ENCODE measurements at regions not wholly inside any gene's neighbourhood (a gene's known extent, or its start where the extent isn't known, plus 50 kb on each side); places are given as distances from the start of the nearest gene placed in this dataset.

DNA sequence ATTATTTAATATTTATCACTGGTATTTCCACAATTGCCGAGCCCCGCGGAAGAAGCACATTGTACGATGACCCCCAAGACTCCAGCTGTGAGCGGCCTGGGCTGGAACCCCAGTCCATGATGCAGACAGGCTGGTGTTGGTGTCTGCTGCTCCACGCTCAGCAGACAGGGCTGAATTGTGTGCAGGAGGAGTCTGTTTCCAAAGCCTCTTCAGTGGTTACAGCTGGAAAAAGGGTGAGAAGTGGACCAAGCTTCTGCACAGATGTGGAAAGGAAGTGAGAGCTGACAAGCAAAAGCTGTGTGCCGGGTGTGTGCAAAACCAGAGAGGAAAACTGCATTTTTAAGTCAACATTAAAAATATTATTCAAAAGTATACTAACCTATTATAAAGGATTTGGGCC lies 500.4 kb downstream of the GALR1 start:
- DNase-seq (ENCODE audit: low read depth in 2 of 2) = no peak

DNA sequence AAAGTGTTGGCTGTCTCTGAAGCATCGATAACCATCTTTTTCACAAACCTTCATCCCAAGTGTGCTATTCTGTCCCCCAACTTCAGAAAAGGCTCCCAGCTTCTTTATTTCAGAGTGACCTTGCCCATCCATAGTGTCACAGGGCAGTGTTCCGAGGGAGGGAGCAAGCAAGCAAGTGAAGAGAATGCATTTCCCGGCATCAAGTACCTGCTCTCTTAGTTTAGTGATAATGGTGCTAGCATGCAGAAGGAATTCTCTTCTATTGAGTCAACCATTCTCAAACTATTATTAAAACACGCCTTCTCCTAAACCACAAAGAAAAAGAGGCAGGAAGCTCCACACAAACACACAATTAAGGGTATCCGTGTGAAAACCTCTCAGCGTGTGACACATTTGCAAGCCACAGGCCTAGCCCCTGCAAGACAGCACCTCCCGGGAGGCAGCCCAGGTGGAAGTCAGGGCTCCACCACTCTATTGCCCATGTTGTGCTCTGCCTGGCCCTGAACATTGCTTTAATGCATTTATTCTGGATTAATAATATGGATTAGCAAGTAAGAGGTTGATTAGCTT lies 504.9 kb downstream of the GALR1 start:
- DNase-seq (ENCODE audit: low read depth in 2 of 2) = no peak

DNA sequence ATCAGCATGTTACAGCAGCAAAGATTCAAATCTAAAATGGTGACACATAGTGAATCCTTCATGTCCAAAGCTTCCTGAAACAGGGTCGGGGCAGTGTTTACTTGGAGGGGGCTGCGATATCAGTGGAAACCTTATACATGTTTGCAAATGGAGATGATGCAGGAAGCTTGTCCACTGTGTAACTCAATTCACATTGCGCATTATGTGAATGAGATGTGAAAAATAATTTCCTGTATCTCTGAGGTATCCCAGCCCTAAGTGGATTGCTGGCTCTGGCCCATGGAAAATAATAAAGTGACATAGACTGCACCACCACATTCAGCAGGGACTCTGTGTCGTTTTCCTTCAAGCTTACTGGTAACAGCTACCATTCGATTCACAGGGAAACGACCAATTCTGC lies 505.5 kb downstream of the GALR1 start:
- DNase-seq (ENCODE audit: low read depth in 2 of 2) = no peak

DNA sequence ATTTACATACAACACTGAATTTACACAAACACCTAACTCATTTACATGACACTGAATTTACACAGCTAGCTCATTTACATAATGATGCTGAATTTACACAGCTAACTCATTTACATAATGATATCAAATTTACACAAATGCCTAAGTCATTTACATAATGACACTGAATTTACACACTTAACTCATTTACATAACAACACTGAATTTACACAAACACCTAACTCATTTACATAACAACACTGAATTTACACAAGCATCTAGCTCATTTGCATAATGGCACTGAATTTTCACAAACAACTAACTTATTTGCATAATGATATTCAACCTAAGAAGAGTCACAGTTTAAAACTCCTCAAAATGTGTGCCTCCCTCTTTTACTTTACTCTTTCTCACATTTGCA lies 511.7 kb downstream of the GALR1 start:
- DNase-seq (ENCODE audit: low read depth in 2 of 2) = no peak

DNA sequence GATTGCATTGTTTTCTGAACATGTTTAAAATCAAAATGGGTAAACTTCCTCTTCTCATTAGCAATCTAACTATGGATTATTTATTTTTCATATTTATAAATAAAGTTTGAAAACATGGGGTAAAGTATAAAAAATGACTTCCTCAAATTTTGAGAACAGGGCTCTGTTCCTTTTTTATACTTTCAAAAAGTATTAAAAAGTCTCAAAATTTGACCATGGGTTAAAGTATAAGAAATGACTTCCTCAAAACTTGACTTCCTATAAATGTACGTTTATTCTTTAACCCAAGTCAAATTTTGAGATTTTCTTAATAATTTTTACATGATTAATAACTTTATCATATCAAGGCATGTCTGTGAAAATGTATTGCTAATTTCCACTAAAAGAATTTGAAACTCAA lies 512.4 kb downstream of the GALR1 start:
- no peak for DNase-seq (ENCODE audit: low read depth in 2 of 2)

DNA sequence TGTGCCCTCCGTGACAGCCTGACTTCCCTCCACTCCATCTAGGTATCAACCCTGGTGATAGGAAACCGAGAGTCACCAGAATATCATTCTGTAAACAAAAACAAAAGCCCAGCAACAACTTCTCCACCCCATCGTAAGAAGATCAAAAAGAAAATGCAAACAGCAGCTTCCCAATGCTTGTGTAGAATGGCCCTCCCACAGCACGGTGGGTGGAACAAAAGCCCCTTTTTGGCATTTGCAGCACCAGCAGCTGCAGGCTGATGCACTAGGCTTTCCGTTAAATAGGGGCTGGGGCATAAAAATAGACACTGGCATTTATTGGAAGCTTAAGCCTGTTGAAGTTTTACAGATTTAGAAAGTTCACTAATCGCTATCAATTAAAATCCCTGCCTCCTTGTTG lies 513.0 kb downstream of the GALR1 start:
- no peak for DNase-seq (ENCODE audit: low read depth in 2 of 2)

DNA sequence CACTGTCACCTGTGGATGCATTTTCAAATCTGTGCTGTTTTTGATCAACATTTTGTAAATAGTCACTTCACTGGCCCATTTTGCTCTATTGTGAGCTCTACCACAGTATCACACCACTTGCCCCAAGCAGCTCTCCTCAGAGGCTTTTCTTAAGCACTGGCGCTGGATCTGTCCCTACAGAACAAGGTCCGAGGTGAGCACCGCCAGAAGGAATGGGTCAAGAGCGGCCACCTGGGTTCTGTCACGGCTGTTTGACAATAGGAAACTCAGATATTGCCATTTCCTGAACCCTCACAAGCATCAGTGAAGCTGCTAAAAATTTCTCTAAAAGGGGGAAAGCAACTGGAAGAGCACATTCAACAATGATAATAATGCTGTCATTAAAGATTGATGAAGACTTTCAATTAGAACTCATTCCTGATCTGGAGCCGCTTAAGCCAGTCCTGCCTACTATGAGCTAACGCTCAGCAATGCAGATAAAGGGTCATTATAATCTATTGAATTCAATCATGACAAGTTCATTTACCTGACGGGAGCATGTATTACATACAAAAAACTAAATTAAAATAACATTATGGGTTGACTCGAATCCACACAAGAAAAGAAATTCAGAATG lies 514.0 kb downstream of the GALR1 start:
- DNase-seq (ENCODE audit: low read depth in 2 of 2) = no peak

DNA sequence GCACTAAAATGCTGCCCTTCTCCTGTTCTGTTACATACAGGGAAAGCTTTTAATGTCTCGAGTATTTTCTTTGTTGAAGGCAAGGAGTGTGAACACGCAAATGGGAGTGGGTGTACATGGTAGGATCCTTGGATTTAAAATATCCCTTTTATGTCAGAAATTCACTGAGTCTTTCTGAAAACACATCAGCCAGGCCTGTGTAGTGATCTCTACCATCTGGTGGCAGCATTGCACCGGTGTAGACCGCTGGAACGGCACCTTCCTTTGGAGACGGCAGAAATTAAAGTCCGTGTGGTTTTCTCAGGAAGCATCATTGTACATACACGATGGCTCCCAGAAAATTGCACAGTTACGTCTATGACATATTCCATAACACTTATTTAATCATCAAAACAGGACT lies 515.8 kb downstream of the GALR1 start:
- no peak for DNase-seq (ENCODE audit: low read depth in 2 of 2)

DNA sequence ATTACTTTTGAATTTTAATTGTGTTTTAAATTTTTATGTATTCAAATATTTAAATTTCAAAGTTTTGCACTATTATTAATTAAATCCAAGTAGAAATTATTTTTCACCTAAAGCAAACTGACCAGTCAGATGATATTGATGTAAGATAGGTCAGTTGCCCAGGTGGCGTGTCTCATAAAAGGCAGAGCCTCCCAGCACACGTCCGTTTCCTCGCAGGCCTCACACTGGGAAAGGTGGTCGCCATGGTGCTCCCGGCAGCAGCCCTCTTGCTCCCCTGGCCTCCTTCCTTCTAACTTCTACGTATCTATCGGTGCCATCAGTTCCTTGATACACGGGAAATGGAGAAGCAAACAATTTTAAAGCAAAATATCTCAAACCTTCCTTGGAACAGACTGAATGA lies 516.8 kb downstream of the GALR1 start:
- no peak for DNase-seq (ENCODE audit: low read depth in 2 of 2)

DNA sequence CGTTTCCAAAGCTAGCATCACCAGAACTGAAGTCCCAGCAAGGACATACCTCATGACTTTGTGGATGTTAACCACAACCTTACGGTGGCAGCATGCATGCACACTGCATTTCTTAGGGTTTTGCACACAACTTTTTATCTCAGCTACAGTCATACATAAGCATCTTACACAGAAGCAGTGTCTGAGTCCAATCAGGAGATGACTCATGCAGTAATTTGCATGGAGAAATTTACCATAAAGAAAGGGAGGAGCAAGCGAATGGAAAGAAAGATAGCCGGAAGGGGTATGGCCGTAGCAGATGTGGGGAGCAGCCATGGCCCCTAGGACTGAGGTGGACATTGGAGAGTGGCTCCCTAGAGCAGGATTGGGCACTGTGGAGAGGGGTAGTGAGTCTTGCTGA lies 522.5 kb downstream of the GALR1 start:
- no peak for DNase-seq (ENCODE audit: low read depth in 2 of 2)

DNA sequence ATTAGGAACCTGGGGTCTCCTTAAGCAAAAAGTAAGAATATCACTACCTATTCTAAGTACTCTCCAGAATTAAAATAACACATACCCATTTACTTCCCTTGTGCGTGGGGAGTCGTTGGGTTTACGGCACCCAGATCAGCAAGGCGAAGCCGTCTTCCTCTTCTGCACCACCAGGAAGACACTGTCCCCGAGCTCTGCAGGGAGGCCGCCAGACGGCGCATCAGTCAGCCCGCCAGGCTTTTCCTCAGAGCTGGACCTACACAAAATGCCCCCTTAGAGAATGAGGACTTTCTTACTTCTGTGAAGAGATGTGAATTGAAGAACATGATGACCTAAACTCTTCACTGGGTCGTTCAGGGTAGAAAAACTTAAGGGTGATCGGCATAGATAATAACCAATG lies 526.5 kb downstream of the GALR1 start:
- DNase-seq (ENCODE audit: low read depth in 2 of 2) = no peak

DNA sequence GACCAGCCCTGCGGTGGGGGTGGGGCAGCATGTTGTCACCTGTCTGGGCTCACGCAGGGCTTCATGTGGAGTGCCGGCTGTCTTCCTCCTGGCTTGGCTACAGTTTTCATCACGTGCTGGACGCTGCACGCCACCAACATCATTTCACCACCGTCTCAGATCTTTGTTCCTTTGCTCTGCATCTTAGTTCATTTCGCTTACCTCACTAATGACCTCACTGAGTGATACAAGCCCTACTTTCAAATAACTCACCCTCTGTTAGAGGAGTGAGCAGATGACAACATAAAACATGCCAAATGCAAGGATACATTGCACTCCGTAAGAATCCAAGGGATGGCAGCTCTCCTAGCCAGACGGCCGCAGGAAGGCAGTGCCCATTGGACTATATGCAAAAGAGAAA lies 527.5 kb downstream of the GALR1 start:
- no peak for DNase-seq (ENCODE audit: low read depth in 2 of 2)

DNA sequence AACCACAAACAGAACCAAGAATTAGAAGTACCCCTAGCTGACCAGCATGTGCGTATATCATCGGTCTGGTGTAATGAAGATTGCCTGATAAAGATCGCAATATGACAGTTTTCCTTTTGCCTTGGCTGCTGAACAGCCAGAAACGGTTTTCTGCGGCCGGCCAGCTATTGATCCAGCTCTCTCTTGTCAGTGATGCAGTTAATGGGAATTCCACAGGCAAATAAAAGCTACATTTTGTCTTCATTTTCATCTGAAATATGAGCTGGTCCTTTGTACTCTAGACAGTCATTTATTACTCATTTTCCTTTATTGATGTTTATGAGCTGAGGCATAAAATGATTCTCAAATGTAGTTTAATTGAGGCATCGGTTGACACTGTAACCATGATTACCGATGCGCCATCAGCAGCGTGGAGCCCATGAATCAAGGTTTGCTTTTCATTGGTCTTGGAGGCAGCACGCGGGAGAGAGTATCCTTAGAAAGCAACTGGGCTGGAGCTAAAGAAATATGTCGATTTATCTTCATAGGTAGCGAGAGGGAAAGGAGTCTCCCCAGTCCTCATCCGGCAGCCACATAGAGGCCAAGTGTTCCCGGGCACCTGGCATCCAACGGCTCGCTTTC lies 535.2 kb downstream of the GALR1 start:
- DNase-seq (ENCODE audit: low read depth in 2 of 2) = no peak

DNA sequence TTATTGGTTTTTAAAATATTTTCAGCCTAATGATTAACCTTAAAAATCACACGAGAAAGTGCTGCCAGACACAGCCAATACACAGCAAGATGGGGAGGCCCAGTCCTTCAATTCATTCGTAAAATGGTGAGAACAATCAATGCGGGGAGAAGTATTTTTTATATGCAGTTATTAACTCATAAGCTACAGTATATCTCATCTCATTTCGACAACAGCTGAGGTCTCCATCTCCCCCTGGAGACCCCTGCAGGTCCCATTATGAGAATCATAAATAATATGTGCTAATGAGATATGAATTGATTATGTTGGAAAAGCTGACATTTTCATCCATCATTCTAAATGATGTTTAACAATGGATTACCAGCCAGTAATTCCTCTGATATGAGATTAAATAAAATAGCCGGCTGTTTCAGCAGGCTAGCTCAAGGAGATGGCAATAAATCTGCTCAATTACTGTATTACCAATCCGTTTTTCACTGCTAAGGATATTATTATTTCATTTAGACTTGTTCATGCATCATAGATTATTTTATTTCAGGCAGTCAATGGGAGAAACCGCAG lies 535.8 kb downstream of the GALR1 start:
- DNase-seq (ENCODE audit: low read depth in 2 of 2) = no peak

DNA sequence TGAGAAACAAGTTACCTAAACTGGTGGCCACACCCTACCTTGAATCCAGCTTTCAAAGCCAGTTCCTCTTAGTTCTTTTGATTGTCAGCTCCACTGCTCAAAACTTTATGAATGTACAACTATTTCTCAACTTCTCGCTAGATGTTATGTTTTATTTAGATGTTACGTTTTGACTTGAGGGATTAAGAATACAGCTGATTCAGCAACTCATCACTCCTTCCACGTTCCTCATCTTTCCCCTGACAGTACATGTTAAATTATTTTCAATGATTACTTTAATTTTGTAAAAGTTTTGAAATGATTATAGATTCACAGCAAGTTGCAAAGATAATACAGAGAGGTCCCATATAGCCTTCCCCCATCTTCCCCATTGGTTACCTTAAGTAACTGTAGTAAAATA lies 553.4 kb downstream of the GALR1 start:
- no peak for DNase-seq (ENCODE audit: low read depth in 2 of 2)

DNA sequence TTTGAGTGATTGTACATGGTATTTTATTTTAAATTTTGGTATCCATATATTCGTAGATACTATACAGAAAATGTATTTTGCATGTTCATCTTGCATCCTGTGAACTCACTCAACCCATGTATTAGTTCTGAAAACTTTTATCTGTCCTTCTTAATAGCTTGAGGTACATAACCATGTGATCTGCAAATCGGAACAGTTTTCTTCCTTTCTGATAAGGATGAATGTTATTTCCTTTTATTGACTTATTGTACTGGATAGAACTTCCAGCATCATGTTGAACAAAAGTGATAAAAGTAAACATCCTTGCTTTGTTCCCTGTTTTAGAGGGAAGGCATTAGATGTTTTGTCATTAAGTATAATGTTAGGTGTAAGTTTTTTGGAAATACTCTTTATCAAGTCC lies 554.7 kb downstream of the GALR1 start:
- no peak for DNase-seq (ENCODE audit: low read depth in 2 of 2)

DNA sequence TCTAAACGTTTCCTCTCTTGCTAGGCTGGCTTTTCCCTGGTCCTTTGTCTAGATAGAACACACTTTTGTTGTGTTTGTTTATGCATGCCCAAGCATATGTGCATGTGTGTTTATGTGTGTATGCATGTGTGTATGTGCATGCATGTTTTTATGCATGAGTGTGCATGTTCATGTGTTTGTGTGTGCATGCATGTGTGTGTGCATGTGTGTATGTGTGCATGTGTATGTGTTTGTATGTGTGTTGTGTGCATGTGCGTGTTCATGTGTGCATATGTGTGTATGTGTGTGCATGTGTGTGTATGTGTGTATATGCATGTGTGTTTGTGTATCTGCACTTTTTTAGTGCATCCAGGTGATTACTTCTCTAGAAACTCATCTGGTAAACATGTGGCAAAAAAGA lies 558.0 kb downstream of the GALR1 start:
- DNase-seq (ENCODE audit: low read depth in 2 of 2) = no peak

DNA sequence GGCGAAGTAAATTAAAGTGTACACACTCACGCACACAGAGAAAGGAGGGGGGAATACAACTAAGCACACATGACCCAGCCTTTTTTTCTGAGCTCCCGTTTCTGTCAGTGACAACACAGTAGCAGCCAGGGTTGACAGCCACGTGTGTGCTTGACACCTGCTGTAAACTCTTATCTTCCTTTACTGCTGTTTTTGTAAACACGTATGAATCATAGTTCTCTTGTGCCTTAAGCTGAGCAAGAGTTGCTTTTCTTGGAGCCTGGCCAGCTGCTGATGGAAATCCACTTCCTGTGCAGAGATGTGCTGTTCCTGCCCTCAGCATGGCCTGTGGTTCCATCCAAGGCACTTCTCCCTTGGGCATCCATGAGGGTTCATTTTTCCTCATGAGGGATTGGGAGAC lies 561.9 kb downstream of the GALR1 start:
- DNase-seq (ENCODE audit: low read depth in 2 of 2) = no peak

DNA sequence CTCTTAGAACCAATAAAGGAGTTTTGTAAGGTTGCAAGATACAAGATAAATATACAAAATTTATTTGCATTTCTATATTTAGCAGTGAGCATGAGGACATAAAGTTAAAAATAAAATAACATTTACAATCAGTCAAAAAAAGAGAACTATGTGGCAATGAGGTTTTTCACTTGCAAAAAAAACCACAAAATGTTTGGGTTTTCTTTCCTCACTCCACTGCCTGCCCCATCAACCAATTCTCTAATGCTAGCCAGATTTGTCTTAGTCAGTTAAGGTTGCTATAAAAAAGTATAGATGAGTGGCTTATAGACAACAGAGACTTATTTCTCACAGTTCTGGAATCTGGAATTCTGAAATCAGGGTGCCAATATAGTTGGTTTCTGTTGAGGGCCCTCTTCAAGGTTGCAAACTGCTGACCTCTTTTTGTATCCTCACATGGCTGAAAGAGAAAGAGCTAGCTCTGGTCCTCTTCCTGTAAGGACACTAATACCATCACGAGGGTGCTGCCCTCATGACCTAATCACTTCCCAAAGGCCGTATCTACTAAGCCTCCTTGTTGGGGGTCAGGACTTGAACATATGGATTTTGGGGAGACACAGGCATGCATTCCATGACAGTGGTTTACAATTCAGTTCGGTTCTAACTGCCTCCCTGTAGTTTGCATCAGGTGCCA lies 566.2 kb downstream of the GALR1 start:
- DNase-seq (ENCODE audit: low read depth in 2 of 2) = no peak

DNA sequence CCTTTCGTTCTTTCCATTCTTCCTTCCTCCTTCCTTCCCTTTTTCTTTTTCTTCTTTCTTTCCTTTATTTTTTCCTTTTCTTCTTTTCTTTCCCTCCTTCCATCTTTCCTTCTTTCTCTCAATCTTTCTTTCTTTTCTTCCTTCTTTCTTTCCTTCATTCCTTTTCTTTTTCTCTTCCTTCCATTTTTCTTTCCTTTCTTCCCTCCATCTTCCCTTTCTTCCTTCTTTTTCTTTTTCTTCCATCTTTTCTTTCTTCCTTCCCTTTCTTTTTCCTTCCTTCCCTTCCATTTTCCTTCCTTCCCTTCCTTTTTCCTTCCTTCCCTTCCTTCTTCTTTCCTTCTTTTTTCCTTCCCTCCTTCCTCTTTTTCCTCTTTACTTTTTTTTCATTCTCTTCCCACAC lies 568.7 kb downstream of the GALR1 start:
- no peak for DNase-seq (ENCODE audit: low read depth in 2 of 2)

DNA sequence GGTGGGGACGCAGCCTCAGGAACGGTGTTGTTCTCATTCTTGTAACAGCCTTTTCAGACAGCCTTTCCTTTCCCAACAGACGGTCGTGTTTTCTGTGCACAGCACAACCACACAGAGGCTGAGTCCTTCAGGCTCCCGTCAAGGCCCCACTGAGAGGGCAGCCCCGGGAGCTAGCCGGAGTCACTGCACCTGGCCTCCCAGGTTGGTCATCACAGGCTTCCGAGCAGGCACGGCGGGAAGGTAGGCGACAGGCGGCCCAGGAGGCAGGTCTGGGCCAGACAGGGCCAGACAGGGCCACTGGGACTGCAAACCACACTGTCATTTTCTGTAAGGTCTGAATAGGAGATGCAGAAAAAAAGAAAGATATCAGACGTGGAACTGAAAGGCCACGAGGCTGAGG lies 570.8 kb downstream of the GALR1 start:
- DNase-seq (ENCODE audit: low read depth in 2 of 2) = no peak

DNA sequence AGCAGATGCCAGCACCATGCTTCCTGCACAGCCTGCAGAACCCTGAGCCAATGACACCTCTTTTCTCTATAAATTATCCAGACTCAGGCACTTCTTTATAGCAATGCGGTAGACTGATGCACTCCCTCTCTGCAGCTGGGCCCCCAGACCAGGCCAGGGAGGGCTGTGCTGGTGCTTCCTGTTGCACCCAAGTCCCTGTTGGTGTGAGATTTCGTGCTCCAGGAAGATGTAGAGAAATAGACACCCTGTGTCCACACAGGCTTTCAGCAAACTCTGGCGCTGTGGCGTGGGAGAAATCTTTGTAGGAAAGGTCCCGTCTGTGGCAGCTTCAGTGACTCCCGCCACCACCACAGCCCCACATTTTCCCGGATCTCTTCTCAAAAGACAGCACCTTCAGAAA lies 572.2 kb downstream of the GALR1 start:
- DNase-seq (ENCODE audit: low read depth in 2 of 2) = no peak

DNA sequence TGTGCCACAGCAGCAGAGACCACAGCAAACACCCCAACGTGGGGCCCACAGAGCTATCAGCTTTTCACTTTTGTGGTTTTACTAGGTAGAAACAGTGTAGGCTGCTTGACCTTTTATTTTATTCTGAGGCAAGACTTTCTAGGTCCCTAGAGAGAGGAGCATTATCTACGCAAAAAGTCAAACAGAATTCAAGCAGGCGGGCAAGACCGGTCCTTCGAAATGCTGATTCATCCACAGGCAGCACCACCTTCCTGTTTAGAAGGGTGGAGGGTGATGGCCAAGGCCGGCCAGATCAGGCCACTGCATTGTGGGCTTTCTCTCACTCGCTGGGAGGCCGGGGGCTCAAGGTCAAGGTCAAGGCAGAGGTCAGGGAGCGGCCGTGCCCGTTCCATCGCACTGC lies 573.0 kb downstream of the GALR1 start:
- no peak for DNase-seq (ENCODE audit: low read depth in 2 of 2)

Data from activated CD4-positive, alpha-beta T cell treated with anti-CD3 and anti-CD28 coated beads for 24 hours (primary cell).